HG03342 (cell line): ENCODE measurements at regions not wholly inside any gene's neighbourhood (a gene's known extent, or its start where the extent isn't known, plus 50 kb on each side); places are given as distances from the start of the nearest gene placed in this dataset.

Experiments used
- ATAC-seq: cut with Tn5 transposase; IDR thresholded peaks from one replicate; pipeline ENCODE4 v1.9.1; 2021; ENCODE audit warnings: mild to moderate bottlenecking, moderate library complexity; ENCODE audit not compliant: unreplicated experiment

DNA sequence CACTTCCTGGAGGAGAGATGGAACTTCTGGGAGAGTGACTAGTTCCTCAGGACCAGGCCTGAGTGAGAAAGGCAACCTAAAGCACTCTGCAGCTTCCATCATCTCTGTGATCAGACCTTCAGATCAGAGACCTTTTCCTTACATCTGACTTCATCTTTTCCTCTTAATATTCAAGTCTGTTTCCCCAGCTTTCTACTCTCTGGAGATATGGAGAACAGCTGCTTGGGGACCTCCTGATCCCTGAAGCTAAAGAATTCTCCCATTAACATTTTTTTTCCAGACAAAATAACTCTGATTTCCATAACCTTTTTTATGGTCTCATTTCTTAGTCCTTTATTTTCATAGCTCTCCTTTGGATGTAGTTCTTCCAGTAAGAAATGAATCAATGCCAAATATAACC, 133.4 kb upstream of the FNDC3A start:
- no peak for ATAC-seq

- no peak for ATAC-seq
Observed at GRCh38 chr13:48843630-48844380, 131.9 kb upstream of the FNDC3A start.

DNA sequence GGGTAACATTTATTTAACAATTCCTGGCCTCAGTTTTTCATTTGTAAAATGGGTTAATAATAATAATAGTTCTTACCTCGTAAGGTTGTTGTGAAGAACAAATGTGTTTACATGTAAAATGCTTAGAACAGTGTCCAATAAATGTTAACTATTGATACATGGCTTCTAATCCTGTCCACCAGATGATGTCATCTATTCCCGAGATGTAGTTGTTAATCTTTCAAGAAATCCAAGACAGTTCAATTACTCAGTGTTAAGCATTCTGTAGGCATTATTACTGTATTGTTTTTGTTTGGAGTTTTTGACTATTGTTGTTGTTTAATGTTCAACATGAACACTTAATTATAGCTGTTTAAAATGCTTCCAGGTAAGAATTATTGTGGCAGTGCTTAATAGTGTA, 131.0 kb upstream of the FNDC3A start:
- no peak for ATAC-seq

- ATAC-seq = no peak
Observed at GRCh38 chr13:48849515-48849914, 126.2 kb upstream of the FNDC3A start.

DNA sequence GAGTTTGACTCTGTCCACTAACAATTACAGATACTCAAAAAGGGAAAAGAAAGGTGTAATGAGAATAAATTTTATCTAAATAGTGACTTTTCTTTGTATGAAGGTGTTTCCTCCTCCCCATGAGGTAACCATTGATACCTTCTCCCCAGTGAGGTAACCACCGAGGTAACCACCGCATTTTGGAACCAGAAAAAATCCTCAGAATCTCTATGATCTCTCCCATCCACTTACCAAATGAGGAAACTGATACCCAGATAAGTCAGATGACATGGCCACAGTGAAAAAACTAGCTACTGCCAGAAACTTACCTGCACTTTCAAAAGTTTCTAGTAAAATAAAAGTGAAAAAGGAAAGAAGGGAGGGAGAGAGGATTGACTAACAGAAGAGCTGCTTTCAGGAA, 124.0 kb upstream of the FNDC3A start:
- no peak for ATAC-seq

DNA sequence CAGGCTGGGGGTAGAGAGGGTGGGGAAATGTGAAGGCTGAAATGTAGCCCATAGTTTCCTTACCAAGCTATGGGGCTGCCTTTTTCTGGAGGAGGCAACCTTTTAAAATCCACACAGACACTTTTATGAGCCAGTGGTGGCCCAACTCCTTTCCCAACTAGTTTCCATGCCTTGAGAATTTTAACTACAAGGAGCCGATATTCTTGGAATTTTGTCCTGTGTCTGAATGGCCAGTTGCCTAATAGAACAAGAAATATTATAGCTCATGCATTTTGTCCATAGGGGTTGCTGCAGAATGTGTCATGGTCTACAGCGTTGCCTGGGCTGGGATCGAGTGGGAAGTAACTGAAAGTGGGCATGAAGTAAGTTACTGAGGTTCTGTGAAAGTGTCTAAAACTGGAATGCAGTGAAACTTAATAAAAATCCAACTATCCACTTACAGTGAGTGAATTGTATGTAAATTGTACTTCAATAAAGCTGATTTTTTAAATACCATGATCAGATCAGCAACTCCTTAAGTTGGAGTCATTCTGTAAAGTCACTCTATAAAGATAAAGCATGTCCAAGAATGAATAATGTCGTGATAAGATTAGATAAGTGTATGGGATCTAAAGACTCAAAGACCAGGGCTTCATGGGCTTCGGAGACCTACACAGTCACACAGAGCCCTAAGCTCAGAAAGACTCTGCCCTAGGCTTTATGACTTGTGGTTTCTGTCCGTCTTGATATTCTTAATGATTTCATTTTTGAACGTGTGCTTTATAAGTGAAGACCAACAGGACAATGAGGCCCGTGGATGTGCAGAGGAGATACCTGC, 122.6 kb upstream of the FNDC3A start:
- no peak for ATAC-seq

DNA sequence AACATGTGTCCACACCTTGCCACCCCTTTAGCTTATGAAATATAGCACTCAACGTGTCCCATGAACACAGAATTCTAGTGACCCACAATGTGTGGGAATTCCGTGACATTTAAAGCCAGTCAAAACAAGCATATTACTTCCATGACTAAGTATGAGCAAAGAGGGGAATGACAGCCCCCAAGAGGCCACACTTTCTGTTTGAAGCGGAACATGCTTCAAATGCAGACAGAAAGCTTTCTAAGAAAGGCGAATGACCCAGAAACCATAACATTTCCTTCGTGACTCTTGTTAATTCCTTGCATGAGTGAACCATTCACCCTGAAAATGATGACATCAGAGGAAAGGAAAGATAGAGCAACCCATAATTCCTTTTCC, 122.0 kb upstream of the FNDC3A start:
- ATAC-seq = no peak

GRCh38 chr13:48857576-48857975, 118.1 kb upstream of the FNDC3A start:
- no peak for ATAC-seq

DNA sequence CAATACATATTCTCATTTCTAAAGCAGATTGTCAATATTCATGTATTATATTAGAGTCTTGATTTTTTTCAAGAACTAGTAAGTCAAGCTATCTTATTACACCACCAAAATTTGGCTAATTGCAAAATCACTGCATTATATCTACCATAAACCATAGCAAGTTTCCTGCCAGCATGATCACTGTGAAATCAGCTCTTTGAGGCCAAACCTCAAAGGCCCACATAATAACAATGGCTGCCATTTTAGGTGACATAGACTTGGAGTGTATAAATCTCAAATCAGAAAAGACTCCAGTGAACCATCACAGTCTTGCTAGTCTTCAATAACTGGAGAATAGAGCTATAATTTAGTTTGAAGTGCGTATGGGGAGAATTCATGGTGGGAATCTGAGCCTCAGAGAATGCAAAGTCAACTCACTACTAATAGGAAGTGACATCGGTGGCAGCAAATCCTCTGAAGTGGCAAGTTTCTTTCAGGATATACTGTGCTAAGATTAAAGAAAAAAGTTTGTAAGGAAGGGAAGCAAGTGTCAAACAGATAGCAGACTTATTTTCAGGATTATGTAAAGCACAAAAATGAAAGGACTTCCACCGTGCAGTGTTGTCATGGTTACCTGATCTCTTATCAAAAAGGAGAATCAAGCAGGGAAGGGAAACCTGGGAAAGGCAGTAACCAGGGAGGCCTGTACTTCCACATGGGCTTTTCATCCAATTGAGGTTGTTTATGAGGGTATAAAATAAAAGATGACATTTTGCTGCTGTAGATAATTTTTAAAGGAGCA, 117.4 kb upstream of the FNDC3A start:
- ATAC-seq = no peak

DNA sequence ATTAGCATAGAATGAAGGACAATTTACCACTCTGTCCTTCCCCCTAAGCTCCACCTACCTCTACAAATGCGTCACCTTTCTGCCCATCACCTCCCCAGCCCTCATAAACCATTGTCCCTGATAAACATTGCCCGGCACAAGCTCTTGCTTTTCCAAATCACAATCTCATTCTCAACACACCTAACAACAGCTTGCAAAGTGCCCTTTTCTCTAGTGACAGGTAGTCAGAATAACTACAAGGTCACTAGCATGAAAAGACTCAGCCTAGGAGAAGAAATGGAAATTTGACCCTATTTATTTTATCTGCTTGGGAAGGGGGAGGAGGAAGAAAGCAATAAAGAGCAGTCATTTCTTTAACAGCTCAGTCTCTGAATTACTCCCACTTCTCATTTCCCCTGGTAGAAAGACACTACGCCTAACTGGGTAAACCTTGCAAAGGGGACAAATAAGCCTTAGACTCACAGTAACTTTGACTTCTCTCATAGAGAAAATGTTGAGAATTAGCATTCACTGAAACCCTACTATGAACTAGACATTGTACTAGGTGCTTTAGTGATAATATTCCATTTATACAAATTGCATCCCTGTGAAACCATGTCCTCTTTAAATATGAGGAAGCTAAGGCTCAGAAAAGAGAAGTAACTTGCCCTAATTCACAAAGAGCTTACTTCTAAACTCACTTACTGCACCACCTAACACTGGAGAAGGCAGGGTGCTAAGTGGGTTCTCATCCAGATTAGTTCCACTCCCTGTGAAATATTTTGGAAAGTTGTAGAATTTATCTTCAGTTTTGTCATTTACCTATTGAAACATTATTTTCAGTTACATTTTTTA, 116.2 kb upstream of the FNDC3A start:
- ATAC-seq = no peak

DNA sequence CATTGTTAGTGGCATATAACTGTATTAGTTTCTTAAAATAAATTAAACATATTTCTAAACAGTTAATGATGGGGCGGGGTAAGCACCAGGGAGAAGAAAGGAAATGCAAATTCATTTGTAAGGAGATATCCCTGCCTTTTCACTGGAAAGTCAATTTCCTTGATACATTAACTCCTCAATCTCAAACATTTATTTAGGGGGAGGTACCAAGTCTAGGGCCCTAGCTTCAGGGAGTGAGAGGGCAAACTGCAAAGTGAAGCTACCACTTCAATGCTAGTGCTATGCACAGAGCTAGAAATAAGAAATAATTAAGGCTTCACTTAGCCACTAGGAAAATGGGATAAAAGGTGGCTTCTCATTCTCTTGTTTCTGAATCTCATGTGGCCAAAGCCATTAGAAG, 115.3 kb upstream of the FNDC3A start:
- ATAC-seq = no peak

DNA sequence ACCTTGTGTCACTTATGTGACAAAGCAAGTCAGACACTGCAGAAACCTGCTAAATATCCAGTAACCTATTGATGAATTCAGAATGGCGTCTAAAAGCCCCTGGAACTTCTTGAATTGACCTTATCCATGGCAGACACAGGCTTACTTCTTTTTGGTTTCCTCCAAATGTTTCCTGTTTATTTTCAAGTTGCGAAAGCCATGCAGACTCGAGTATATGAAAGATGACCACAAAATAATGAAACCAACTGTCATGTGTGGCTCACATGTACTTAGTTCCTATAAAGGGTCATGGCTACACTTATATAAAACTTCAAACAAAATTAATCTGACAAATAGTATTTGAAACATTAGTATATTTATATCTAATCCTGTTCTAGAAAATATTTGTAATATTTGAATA, 113.1 kb upstream of the FNDC3A start:
- ATAC-seq = no peak

GRCh38 chr13:48864100-48864499, 111.6 kb upstream of the FNDC3A start:
- ATAC-seq = no peak

GRCh38 chr13:48866249-48866648, 109.5 kb upstream of the FNDC3A start:
- no peak for ATAC-seq

- ATAC-seq = no peak
Observed at GRCh38 chr13:48873081-48873480, 102.6 kb upstream of the FNDC3A start.

DNA sequence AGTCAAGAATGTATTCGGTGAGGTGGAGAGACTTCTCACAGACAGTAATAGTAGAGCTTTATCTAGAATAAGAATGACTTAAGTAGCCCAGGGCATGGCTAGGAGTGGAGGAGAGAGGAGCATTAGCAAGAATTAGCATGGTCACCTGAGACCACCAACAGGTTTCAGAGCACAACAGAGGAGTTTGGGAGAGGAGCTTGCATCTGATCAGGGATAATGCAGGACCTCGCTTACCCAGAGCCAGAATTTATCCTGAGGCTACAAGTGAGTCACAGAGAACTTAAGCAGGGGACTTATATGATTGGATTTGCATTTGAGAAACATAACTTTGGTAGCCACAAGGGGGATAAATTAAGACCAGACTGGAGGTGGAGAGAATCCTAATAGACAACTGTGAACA, 102.1 kb upstream of the FNDC3A start:
- no peak for ATAC-seq

GRCh38 chr13:48874165-48874564, 101.5 kb upstream of the FNDC3A start:
- no peak for ATAC-seq

GRCh38 chr13:48875047-48875446, 100.7 kb upstream of the FNDC3A start:
- no peak for ATAC-seq

DNA sequence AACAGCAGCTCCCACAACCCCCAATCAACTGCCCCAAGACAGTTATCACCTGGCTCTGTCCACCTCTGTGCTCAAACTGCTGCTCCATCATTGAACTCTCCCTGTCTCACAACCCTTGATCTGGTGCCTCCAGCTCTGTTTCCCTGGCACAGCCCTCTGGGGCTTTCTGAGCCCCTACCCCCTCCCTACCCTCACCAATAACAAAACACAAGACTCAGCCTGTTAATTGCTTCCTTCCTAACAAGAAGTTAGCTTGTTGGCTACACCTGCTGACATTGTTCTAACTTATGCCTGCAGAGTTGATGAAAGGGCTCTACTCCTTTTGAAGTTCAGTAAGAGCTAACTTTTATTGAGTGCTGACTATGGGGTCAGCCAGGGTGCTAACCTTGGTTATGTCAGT, 99.4 kb upstream of the FNDC3A start:
- no peak for ATAC-seq

DNA sequence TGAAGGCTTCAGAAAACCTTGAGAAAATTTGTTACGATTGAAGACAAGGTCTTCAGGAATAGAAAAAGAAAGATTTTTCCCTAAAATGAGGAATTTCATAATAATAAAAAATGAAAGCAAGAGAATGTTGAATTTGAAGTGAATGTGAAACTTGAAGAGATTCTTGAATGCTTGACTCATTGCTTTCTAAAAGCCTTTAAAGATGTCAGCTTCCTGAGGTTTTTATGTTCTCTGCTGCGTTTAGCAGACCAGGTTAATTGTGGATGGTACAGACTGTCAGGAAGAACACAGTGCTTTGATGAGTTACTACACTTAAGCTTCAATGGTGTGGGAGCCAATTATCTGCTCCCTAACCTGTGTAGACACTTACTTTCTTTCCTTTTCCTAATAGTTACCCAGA, 96.3 kb upstream of the FNDC3A start:
- ATAC-seq = no peak

DNA sequence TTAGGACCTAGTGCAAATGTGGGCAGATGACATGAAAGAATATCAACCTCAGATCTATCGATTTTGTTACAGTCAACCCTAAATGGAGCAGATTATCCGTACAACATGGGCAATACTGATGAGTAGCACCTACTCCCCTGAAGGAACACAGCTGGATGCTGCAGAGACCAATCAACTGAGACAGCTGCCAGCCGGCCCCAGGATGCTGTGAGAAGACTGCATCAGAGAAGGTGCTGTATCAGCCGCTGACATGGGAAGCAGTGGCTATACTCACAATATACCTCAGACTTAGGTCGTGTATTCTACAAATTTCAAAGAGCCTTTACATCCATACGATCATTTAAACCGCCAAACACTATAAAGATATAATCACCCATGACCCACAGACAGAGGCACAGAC, 95.9 kb upstream of the FNDC3A start:
- no peak for ATAC-seq
